GM19351 (cell line): ENCODE measurements at regions not wholly inside any gene's neighbourhood (a gene's known extent, or its start where the extent isn't known, plus 50 kb on each side); places are given as distances from the start of the nearest gene placed in this dataset.

ENCODE experiments used
- ATAC-seq: cut with Tn5 transposase; IDR thresholded peaks from one replicate; pipeline ENCODE4 v1.9.1; 2021; ENCODE audit warnings: mild to moderate bottlenecking, moderate library complexity; ENCODE audit not compliant: unreplicated experiment

DNA sequence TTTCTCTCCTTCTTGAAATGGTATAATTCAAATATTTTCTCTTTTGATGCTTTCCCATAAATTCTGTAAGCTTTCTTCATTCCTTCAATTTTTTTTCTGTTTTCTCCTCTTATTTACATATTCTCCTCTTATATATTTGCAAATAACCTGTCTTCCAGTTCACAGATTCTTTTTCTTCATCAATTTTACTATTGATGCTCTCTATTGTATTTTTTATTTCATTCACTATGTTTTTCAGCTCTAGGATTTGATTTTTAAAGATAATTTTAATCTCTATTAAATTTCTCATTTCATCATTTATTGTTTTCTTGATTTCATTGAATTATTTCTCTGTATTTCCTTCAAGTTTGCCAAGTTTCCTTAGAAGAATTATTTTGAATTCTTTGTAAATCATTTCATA lies 54.0 kb upstream of the PRPS1L1 start:
- ATAC-seq, result no peak

DNA sequence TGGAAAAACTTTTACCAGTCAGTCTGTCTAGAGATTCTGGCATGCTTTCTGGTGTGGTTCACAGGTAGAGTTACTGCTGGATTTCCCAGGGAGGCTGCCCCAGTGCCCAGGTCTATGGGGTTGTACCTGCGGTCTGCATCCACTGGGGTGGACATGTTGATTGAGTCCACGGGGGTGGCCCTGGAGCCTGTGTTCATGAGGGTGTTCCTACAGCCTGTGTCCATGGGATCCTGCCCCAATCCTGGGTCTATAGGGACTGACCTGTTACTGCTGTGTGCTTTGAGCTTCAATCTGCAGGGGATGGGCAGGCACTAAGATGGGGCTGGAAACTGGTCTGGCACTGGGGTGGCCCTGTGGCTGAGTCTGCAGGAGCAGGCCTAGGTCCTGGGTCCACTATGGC lies 54.5 kb upstream of the PRPS1L1 start:
- no peak for ATAC-seq

DNA sequence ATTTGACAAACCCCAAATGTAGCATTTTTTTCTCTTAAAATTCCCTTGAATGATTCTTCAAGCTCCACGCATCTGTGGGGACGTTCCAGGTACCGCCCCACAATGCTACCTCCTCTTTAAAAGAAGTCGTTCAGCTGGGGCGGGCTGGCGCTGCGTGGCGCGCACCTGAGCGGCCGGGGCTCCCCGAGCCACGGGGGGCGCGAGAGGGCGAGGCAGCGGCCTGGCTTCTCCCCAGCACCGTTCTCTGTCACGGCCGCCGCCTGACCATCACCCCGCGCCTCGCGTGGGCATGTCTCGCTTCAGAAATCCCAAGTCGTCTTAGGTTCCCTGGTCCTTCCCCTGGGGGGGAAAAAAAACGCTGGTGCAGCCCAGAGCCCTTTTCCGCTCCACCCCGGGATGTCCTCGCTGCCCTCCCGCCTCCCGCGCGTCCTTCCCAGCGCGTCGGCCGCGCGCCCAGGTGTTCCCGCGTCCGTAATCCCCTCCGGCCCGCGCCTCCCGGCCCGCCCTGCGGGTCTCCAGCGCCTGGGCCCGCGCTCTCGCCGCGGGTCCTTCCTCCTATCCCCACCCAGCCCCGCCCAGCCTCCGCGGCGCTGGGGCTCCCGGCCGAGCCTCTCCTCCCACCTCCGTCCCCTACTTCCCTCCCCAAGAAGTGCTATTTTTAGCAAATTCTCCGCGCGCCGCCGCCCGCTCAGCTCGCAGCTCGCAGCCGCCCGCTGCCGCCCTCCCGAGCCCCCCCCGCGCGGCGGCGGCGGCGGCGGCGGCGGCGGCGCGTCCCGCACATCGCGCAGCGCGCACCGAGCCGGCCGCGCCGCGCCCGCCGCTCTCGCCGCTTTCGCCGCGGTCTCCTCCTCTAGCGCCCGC lies 58.7 kb upstream of the PRPS1L1 start:
- ATAC-seq, result peak; percentile 43

DNA sequence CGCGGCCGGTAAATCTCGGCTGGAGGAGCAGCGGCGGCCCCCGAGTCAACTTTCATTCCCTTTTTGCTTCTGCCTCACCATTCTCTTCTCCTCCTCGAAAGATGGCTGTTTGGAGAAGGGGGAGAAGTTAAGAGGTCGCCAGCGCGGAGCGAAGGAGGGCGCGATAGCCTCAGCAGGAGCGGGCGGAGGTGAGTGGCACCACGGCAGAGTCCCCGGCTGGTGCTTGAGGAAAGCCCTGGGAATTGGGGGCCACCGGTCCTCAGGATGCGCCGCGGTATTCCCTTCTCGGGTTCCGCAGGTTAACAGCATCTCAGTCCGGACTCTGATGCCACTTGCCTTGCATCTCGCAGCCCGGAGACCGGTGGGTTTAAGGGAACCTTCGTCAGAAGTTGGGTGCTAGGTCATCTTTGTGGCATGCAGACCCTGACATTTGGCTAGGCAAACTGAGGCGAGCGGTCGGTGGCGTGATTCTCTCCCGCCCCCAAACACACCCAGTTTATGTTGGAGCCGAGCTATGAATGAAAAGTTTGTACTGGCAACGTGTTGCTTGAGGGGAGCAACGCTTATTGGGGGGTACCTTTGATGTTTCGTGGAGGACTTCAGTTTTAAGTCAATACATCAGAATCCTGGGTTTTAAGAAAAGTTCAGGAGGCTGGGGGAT lies 59.5 kb upstream of the PRPS1L1 start:
- peak; percentile 26 for ATAC-seq

DNA sequence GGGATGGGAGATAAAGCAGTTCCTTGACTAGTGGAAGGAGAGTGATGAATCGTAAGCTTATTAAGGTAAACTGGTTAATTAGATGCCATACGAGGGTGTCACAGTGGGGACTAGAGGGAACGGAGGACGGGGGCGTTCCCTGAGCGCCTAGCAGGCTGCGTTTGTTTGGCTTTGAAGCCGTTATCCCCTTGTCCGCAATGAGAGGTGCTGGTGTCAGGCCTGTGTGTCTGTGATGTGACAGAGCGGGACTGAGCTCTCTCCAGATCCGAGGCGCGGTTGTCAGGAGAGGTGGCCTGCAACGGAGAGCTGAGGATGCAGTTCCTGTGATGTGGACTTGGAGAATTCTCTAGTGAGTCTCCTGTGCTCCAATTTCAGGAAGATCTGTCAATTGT lies 60.0 kb upstream of the PRPS1L1 start:
- no peak for ATAC-seq

DNA sequence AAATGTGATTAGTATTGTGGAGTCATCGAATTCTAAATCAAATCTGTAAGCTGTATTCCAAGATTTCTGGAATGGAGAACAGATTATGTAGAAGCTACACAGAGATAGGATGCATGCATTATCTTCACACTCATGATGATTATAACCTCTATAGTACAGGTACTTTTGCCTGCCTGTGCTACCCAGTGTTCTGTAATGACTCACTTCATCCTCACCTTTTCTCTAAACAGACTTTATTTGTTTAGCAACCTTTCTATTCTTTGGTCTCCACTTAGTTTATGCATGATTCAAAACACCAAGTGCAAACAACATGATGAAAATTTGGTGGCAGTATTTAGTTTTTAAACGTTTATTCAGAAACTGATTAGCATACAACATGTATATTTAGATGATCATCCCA lies 68.4 kb upstream of the PRPS1L1 start:
- no peak for ATAC-seq

DNA sequence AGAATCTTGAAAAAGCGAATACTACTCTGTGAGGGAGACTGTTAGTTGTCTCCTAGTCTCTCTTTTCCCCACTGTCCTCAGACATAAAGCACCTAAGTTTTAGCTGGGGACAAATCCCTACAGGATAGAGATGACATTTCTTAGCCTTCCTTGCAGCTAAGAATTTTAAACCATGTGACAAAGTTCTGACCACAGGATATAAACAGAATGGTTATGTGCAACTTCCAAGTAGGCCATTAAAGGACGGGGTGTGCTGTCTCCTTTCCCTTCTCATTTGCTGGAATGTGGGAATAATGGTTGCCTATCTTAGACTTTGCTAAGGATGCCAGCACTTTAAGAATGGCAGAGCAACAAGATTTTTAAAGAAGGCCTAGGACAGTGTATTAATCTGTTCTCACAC lies 74.9 kb upstream of the PRPS1L1 start:
- ATAC-seq, result no peak

DNA sequence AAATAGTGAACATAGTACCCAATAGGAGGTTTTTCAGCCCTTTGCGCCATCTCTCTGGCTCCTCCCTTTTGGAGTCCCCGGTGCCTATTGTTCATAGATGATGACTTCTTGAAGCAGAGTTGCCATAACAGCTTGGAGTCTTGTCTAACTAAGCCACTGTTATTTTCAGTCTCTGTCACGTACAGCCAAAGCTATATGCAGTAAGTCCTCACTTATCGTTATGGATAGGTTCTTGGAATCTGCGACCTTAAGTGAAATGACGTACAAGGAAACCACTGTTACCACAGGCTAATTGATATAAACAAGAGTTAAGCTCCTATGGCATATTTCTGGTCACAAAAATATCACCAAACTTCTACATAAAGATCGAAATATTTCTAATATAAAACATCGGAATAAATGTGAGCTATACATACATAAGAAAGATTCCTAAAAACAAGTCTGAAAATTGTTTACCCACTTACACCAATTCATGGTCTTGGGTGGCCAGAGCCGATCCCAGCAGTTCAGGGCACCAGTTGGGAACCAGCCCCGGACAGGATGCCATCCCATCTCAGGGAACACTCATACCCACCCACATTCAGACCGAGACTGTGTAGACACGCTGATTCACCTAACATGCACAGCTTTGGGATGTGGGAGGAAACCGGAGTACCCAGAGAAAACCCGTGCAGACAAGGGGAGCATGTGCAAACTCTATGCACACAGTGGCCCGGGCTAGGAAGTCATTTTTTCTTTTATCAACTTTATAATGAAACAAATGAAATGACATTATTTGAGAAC lies 76.0 kb upstream of the PRPS1L1 start:
- ATAC-seq, result no peak

DNA sequence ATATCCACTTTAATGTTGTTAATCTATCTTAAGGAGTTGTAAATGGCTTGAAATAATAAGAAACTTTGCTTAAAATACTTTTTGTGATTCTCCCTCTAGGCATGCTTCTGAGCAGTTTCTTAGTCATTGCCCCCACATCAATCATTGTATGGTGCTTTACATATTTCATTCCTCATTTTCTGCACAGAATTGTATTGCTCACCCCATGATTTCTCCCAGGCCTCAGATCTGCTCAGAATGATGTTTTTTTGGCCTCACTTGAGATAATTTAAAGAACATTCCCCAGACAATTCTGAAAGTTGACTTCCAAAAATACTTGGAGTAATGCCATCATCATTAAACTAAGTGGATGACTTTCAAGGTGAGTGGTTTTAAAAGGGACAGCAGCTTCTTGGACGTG lies 82.1 kb upstream of the PRPS1L1 start:
- ATAC-seq, result no peak

DNA sequence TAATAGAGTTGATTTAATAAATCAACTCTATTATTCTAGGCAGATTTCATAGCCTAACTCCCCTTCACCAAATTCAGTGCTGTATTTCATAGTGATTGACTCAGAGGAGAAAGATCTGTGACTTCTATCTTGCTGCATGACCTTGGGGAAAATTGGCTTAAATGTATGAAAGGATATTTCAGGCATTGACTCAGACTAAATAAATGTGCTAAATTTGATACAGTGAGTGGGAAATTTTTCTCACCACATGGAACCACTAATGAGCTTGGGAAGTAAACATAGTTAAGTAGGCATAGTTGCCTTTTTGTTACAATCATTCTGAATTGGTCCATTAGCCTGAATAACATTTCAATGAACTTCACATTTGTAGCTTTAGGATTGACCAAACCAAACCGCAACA lies 89.0 kb upstream of the PRPS1L1 start:
- ATAC-seq, result no peak

DNA sequence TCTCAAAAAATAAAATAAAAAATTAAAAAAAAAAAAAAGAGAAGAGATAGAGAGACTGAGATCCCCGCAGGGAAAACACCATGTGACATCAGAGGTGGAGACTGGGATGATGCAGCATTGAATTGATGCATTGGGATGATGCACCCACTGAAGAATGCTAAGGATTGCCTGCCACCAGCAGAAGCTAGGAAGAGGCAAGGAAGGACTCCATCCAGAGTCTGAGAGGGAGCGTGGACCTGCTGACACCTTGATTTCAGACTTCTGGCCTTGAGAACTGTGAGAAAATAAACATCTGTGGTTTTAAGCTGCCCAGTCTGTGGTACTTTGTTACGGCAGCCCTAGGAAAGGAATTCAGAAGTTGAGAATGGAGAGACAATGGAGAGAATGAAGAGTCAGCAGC lies 89.8 kb upstream of the PRPS1L1 start:
- no peak for ATAC-seq

DNA sequence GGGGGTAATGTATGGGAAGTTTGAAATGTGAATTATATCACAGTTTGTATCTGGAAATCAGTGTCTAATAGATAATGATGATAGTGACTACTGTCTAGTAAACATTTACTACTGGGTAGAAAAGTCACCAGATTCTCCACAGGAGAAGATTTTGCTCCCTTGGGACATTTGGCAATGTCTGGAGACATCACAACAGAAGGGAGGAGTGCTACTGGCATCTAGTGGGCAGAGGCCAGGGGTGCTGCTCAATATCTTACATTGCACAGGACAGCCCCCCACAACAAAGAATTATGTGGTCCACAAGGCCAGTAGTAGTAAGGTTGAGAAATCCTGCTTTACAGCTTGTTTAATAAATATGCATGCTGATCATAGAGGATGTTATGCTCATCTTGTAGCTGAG lies 92.3 kb upstream of the PRPS1L1 start:
- ATAC-seq, result no peak

DNA sequence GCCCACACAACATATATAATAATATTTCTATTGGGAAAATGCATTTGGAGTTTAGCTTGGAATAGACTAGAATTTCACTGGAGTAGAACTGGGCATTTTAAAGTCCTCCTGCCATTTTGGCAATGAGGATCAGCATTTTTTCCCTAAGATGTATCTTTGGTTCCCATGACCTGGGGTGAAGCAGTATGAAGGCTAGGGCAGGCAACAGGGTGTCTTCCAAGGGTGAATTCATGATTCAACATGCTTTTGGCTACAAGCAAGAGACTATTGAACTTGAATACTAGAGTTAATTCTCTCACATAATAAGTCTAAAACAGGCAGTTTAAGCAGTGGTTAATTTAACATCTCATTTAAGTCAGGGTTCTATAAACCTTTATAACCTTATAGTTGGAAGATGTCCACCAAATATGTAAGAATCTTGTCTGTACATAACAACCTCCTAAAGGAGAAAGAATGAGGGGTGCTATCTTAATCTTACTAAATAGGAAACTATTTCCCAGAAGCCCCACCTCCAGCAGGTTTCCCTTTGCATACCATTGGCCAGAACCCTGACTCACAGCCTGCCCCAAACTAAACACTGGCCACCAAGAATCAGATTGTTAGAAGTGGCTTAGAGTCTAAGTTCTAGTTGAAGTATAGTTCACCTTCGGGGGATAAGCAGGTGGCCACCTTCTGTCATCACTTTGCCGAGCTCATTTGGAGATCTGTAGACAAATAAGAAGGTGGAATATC lies 96.0 kb upstream of the PRPS1L1 start:
- no peak for ATAC-seq

DNA sequence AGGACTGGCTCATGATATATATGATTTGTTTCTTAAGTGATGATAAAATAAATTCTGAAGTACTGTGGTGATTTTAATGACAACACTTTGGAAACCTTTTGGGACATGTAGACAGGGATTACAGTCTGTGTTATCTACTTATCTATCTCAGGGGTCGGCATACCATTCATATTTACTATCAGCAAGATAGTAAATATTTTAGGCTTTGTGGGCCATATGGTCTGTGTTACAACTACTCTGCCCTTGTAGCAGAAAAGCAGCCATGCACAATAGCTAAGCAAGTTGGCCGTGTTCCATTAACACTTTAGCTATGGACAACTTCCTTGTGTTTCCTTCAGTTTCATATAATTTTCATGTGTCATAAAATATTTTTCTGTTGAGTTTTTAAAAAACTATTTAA lies 97.8 kb upstream of the PRPS1L1 start:
- no peak for ATAC-seq

DNA sequence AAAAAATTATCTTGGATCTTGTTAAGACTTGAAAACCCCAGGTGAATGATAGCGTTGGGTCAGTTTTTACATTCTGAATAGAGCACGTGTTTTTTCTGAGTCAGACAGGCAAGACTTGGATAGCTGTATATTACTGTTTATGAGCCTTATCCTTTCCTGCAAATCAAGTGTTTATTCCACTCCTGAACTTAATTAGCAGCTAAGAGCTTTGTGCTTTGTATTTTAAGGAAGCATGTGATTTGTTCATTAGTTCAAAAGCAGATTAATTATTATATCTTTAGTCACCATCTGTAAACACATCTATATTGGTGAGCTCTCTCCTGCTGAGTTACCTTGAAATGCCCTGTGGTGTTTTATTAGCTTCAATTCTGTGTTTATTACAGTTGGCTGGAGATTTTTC lies 98.6 kb upstream of the PRPS1L1 start:
- ATAC-seq, result no peak

DNA sequence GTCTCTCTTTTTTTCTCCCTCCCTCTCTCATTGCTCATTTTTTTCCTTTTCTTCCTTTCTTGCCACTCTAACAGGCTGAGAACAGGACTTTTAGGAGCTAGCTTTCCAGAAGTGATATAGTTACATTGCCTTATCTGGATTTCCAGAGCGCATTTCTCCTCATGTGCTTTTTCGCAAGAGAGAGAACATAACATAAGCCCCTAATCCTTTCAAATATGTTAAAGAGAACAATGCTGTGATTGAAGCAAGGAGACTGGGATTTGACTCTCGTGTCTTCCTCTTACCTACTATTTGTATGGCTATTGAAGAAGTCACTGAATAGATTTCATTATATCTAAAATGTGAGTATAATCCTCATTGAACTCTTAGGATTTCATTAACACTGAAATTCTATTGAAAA lies 101.2 kb upstream of the PRPS1L1 start:
- no peak for ATAC-seq

DNA sequence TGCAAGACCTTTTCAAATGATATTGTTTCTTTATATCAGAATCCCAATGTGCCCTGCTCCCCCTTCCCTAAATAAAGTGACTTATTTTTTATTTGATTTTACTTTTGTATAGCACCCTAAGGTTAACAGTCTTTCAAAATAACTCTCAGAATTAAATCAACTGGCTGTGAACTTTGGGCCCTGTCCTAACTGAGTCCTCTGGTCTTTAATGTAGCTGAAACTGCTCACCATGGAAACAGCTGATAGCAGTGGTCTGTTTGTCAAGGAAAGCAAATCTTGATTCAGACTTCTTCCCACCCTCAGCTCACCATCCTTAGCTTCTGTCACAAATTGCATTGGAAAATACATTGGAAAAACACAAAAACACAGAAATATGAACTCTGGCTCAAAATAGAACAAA lies 105.2 kb upstream of the PRPS1L1 start:
- ATAC-seq, result no peak

DNA sequence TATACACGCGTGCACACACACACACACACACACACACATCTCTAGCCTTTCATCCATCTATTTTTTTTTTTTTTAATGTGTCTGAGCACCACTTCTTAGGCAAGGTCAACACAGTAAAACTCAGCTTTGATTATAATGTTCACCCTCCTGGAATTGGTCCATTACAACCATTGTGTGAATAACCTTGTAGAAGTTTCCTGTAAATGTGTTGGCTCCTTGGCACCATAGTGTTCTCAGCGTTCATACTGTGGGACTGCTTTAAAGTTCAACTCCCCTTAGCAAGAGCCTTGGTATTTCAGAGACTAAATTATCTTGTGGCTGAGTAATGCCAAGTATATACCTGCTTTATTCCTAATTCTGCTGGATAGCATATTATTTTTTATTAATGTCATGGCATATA lies 106.3 kb upstream of the PRPS1L1 start:
- no peak for ATAC-seq

DNA sequence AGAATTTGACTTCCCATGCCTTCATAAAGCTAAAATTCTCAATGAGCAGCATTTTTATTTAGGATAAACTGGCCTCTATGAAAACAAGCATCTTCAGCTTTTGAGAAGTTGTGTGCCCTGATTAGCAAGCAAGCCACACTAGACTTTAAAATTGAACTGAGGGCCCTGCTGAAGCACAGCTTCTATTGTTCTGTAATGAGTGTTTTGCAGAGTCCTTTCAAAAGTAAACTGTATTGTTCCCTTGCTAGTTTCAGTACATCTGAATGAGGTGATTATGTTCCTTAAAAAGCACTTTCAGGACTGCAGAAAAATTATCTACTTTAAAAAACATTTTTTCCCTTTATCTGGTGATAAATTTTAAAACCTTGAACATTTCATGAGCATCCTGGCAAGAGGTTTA lies 113.3 kb upstream of the PRPS1L1 start:
- ATAC-seq, result no peak

DNA sequence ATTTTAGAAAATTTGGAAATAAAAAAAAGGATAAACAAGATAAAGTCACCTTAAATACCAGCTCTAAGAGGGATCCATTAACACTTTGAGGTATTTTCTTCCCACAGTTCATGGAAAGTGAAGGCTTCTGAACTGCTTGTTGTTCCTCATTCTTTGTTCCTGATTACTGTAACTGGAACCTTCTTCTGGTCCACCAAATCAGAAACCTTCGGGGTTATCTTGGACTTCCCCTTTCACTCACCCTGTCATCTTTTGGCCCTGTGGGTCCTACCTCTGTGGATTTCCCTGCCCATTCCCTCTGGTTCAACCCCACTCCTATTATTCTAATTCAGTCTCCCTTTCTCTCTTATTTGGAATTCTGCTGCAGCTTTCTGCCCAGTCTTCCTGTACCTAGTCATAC lies 116.5 kb upstream of the PRPS1L1 start:
- peak; percentile 40 for ATAC-seq

DNA sequence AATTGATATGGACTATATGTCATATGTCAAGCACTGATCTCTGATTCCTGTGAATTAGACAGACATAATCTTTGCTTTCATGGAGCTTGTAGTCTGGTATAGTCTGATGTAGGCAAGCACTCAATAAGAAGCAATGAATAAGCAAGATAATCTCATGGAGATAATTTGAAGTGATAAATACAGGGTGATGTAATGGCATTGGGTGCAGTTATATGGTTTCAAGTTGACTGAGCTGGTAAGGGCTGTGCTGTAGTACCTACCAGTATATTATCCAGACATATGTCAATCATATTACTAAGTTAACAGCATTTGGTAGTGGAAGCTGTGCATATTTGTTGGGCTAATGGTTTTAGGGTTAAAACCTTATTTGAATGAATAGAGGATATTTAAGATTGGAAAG lies 117.5 kb upstream of the PRPS1L1 start:
- peak; percentile 32 for ATAC-seq
